HT-29 (cell line): ENCODE measurements at regions not wholly inside any gene's neighbourhood (a gene's known extent, or its start where the extent isn't known, plus 50 kb on each side); places are given as distances from the start of the nearest gene placed in this dataset.

Source experiments
- DNase-seq: peaks from one replicate; pipeline ENCODE4 v3.0.0-alpha.2; 2015; ENCODE audit warnings: low spot score

- no peak for DNase-seq
Measured at GRCh38 chr22:27674261-27674923, 127.2 kb downstream of the MN1 start.

GRCh38 chr22:27676545-27677213 lies 124.9 kb downstream of the MN1 start:
- DNase-seq, result no peak

GRCh38 chr22:27677905-27678458 lies 123.6 kb downstream of the MN1 start:
- DNase-seq, result no peak

GRCh38 chr22:27679176-27679575 lies 122.4 kb downstream of the MN1 start:
- DNase-seq, result no peak

- DNase-seq, result no peak
Measured at GRCh38 chr22:27679693-27680488, 121.7 kb downstream of the MN1 start.

GRCh38 chr22:27680636-27681035 lies 120.9 kb downstream of the MN1 start:
- DNase-seq, result no peak

GRCh38 chr22:27681037-27681436 lies 120.5 kb downstream of the MN1 start:
- DNase-seq, result no peak

GRCh38 chr22:27682437-27682836 lies 119.1 kb downstream of the MN1 start:
- DNase-seq, result no peak

GRCh38 chr22:27684901-27685300 lies 116.7 kb downstream of the MN1 start:
- no peak for DNase-seq

GRCh38 chr22:27685515-27685914 lies 116.0 kb downstream of the MN1 start:
- DNase-seq, result no peak

- no peak for DNase-seq
Measured at GRCh38 chr22:27685970-27686369, 115.6 kb downstream of the MN1 start.

- no peak for DNase-seq
Measured at GRCh38 chr22:27686534-27686933, 115.0 kb downstream of the MN1 start.

GRCh38 chr22:27687984-27688545 lies 113.5 kb downstream of the MN1 start:
- DNase-seq, result no peak

GRCh38 chr22:27689664-27690063 lies 111.9 kb downstream of the MN1 start:
- no peak for DNase-seq

- no peak for DNase-seq
Measured at GRCh38 chr22:27690599-27690998, 111.0 kb downstream of the MN1 start.

GRCh38 chr22:27692243-27692642 lies 109.3 kb downstream of the MN1 start:
- DNase-seq, result no peak

GRCh38 chr22:27695925-27696324 lies 105.6 kb downstream of the MN1 start:
- DNase-seq, result no peak

- no peak for DNase-seq
Measured at GRCh38 chr22:27697888-27698287, 103.7 kb downstream of the MN1 start.
